ENCODE measurements at regions not wholly inside any gene's neighbourhood (a gene's known extent, or its start where the extent isn't known, plus 50 kb on each side); places are given as distances from the start of the nearest gene placed in this dataset.
"Not testable (repeated sequence)": the region's sequence is repeated elsewhere in the genome, so short reads cannot be mapped to it uniquely, and the experiment has no call there.

DNA sequence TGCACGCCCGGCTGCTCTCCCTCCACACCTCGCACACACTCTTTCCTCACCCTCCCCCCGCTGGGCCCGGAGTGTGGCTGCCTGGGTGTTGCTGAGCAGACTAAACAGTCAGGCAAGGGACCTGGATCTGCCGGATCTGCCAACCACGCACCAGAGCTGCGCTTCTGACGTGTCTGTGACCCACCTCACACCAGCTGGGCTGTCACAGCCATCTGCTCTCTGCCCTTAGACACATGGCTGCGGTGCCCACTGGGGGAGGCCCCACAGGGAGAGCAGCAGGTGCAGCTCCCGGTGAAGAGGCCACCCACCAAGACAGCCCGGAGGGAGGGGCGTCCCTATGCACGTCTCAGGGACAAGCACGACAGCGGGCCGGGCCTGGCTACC is 5403.1 kb upstream of the TPTE start:
- not testable (repeated sequence) for H4K20me1 ChIP-seq (ENCODE audit: insufficient read depth, low read length); H3F3A ChIP-seq (ENCODE audit: insufficient read depth, low read length); H3K9me2 ChIP-seq (ENCODE audit: low read depth, low read length); H3K27me3 ChIP-seq (ENCODE audit: insufficient read depth, low read length); H3K4me2 ChIP-seq (ENCODE audit: low read length); H3K79me2 ChIP-seq (ENCODE audit: insufficient read depth, low read length); H3K4me3 ChIP-seq (ENCODE audit: low read depth, low read length, poor library complexity, severe bottlenecking); H3K36me3 ChIP-seq (ENCODE audit: insufficient read depth, low read length); H3K4me1 ChIP-seq (ENCODE audit: insufficient read depth, low read length, severe bottlenecking); H3K9me3 ChIP-seq (ENCODE audit: low read length); H3K9ac ChIP-seq (ENCODE audit: low read length); H2AFZ ChIP-seq (ENCODE audit: low read length)
- H3K27ac ChIP-seq (ENCODE audit: low read depth, low read length, poor library complexity, severe bottlenecking) = peak overlapping the region; percentile 77

DNA sequence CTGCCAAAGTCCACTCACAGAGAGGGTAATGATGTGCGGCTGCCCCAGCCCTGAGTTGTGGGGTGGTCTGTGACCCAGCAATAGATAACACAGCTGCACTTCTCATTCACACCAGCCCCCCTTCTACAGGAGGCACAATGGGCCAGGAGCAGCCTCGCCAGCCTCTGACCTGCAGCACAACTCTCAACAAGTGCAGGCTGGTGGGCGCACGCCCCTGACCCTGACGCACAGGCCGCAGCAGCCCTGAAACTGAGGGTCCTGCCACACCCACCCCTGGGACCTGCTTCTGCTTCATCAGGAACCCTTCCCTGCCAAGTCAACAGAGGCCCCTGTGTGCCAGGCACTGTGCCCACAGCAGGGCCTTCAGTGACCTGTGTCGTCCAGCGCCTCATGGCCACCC is 5402.2 kb upstream of the TPTE start:
- peak overlapping the region; percentile 66 for H3K27ac ChIP-seq (ENCODE audit: low read depth, low read length, poor library complexity, severe bottlenecking)
- not testable (repeated sequence) for H3K9me2 ChIP-seq (ENCODE audit: low read depth, low read length); H3K4me3 ChIP-seq (ENCODE audit: low read depth, low read length, poor library complexity, severe bottlenecking); H3K9ac ChIP-seq (ENCODE audit: low read length); H3F3A ChIP-seq (ENCODE audit: insufficient read depth, low read length); H3K4me1 ChIP-seq (ENCODE audit: insufficient read depth, low read length, severe bottlenecking); H2AFZ ChIP-seq (ENCODE audit: low read length); H3K36me3 ChIP-seq (ENCODE audit: insufficient read depth, low read length); H4K20me1 ChIP-seq (ENCODE audit: insufficient read depth, low read length); H3K9me3 ChIP-seq (ENCODE audit: low read length); H3K4me2 ChIP-seq (ENCODE audit: low read length); H3K79me2 ChIP-seq (ENCODE audit: insufficient read depth, low read length); H3K27me3 ChIP-seq (ENCODE audit: insufficient read depth, low read length)

- not testable (repeated sequence) for H3K36me3 ChIP-seq (ENCODE audit: insufficient read depth, low read length); H3K27ac ChIP-seq (ENCODE audit: low read depth, low read length, poor library complexity, severe bottlenecking); H4K20me1 ChIP-seq (ENCODE audit: insufficient read depth, low read length); H3K9me2 ChIP-seq (ENCODE audit: low read depth, low read length); H3K9ac ChIP-seq (ENCODE audit: low read length); H2AFZ ChIP-seq (ENCODE audit: low read length); H3K9me3 ChIP-seq (ENCODE audit: low read length); H3K4me3 ChIP-seq (ENCODE audit: low read depth, low read length, poor library complexity, severe bottlenecking); H3K4me1 ChIP-seq (ENCODE audit: insufficient read depth, low read length, severe bottlenecking); H3K4me2 ChIP-seq (ENCODE audit: low read length); H3K79me2 ChIP-seq (ENCODE audit: insufficient read depth, low read length); H3K27me3 ChIP-seq (ENCODE audit: insufficient read depth, low read length); H3F3A ChIP-seq (ENCODE audit: insufficient read depth, low read length)
Measured at GRCh38 chr21:5121399-5121798, 5400.0 kb upstream of the TPTE start.

- H3K9ac ChIP-seq (ENCODE audit: low read length); H3K9me3 ChIP-seq (ENCODE audit: low read length); H2AFZ ChIP-seq (ENCODE audit: low read length); H3K4me3 ChIP-seq (ENCODE audit: low read depth, low read length, poor library complexity, severe bottlenecking); H3K4me1 ChIP-seq (ENCODE audit: insufficient read depth, low read length, severe bottlenecking); H3K36me3 ChIP-seq (ENCODE audit: insufficient read depth, low read length); H3K4me2 ChIP-seq (ENCODE audit: low read length); H4K20me1 ChIP-seq (ENCODE audit: insufficient read depth, low read length); H3K27me3 ChIP-seq (ENCODE audit: insufficient read depth, low read length); H3K27ac ChIP-seq (ENCODE audit: low read depth, low read length, poor library complexity, severe bottlenecking); H3K79me2 ChIP-seq (ENCODE audit: insufficient read depth, low read length); H3K9me2 ChIP-seq (ENCODE audit: low read depth, low read length); H3F3A ChIP-seq (ENCODE audit: insufficient read depth, low read length): not testable (repeated sequence)
Measured at GRCh38 chr21:5121849-5122248, 5399.5 kb upstream of the TPTE start.

DNA sequence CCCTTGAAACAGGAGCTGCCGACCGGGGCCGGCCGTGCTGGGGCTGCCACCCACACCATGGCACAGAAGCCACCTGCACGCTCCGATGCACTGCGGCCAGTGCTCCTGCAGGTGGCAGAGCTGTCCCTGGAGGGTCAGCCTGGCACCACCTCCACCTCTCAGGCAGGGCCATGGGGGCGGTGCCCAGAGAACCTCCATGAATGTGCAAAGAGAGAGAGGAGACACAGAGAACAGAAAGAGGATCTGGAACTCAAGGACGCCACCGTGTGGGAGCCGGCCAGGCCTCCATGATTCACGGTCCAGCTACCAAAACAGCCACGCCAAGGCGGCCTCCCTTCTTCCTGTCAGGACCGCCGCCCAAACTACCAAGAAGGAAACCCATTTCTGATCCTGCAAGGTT is 5397.7 kb upstream of the TPTE start:
- not testable (repeated sequence) for H3K9me3 ChIP-seq (ENCODE audit: low read length); H3K79me2 ChIP-seq (ENCODE audit: insufficient read depth, low read length); H3K36me3 ChIP-seq (ENCODE audit: insufficient read depth, low read length); H3K4me1 ChIP-seq (ENCODE audit: insufficient read depth, low read length, severe bottlenecking); H3K9me2 ChIP-seq (ENCODE audit: low read depth, low read length); H3K4me2 ChIP-seq (ENCODE audit: low read length); H3K27me3 ChIP-seq (ENCODE audit: insufficient read depth, low read length); H4K20me1 ChIP-seq (ENCODE audit: insufficient read depth, low read length); H3K27ac ChIP-seq (ENCODE audit: low read depth, low read length, poor library complexity, severe bottlenecking); H2AFZ ChIP-seq (ENCODE audit: low read length); H3K4me3 ChIP-seq (ENCODE audit: low read depth, low read length, poor library complexity, severe bottlenecking); H3F3A ChIP-seq (ENCODE audit: insufficient read depth, low read length); H3K9ac ChIP-seq (ENCODE audit: low read length)
- peak; percentile 24; the same call in 1 of the 2 replicates for TF ChIP-seq CTCF (IDR thresholded peaks at IDR 0.05; ENCODE audit: low read length)

- H3K27me3 ChIP-seq (ENCODE audit: insufficient read depth, low read length); H3K36me3 ChIP-seq (ENCODE audit: insufficient read depth, low read length); H3F3A ChIP-seq (ENCODE audit: insufficient read depth, low read length); H3K27ac ChIP-seq (ENCODE audit: low read depth, low read length, poor library complexity, severe bottlenecking); H2AFZ ChIP-seq (ENCODE audit: low read length); H4K20me1 ChIP-seq (ENCODE audit: insufficient read depth, low read length); H3K4me2 ChIP-seq (ENCODE audit: low read length); H3K4me1 ChIP-seq (ENCODE audit: insufficient read depth, low read length, severe bottlenecking); H3K9me2 ChIP-seq (ENCODE audit: low read depth, low read length); H3K9me3 ChIP-seq (ENCODE audit: low read length); H3K79me2 ChIP-seq (ENCODE audit: insufficient read depth, low read length): not testable (repeated sequence)
- Histone ChIP-seq H3K4me3 (ENCODE audit: low read depth, low read length, poor library complexity, severe bottlenecking) (peak overlapping the region; percentile 61), H3K9ac (ENCODE audit: low read length) (peak overlapping the region; percentile 60; the same call in 1 of the 2 replicates)
Measured at GRCh38 chr21:5128261-5128660, 5393.1 kb upstream of the TPTE start.

DNA sequence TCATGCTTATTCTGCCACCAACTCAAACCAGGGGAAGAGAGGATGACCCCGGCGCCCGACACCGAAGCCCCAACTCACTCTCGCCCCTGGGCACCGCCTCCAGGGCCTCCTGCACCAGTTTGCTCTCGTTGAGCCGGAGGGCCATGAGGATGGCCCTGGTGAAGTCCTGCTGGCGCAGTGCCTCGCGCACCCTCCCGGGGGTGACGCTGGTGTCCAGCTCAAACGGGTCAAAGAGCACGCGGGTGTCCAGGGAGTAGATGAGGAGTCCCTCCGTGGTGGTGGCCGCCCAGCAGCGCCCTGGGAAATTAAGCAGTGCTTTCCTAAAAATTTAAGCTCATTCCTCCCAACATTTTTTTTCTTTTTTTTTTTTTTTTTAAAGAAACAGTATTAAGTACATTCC is 5387.6 kb upstream of the TPTE start:
- H3K9me2 ChIP-seq (ENCODE audit: low read depth, low read length); H3K4me3 ChIP-seq (ENCODE audit: low read depth, low read length, poor library complexity, severe bottlenecking); H3K79me2 ChIP-seq (ENCODE audit: insufficient read depth, low read length); H3K27me3 ChIP-seq (ENCODE audit: insufficient read depth, low read length); H2AFZ ChIP-seq (ENCODE audit: low read length); H3K4me1 ChIP-seq (ENCODE audit: insufficient read depth, low read length, severe bottlenecking); H3K4me2 ChIP-seq (ENCODE audit: low read length); H3F3A ChIP-seq (ENCODE audit: insufficient read depth, low read length); H4K20me1 ChIP-seq (ENCODE audit: insufficient read depth, low read length); H3K27ac ChIP-seq (ENCODE audit: low read depth, low read length, poor library complexity, severe bottlenecking); H3K9ac ChIP-seq (ENCODE audit: low read length); H3K9me3 ChIP-seq (ENCODE audit: low read length); H3K36me3 ChIP-seq (ENCODE audit: insufficient read depth, low read length): not testable (repeated sequence)

Data from OCI-LY1 (cell line).